GM18858 (cell line): ENCODE measurements at regions not wholly inside any gene's neighbourhood (a gene's known extent, or its start where the extent isn't known, plus 50 kb on each side); places are given as distances from the start of the nearest gene placed in this dataset.

ENCODE experiments used
- ATAC-seq: cut with Tn5 transposase; IDR thresholded peaks from one replicate; pipeline ENCODE4 v1.9.1; 2021; ENCODE audit not compliant: unreplicated experiment

GRCh38 chr16:66289986-66290385 lies 76.5 kb upstream of the CDH5 start:
- ATAC-seq: no peak

- ATAC-seq: no peak
Observed at GRCh38 chr16:66289051-66289680, 77.3 kb upstream of the CDH5 start.

- ATAC-seq: no peak
Observed at GRCh38 chr16:66287926-66288325, 78.6 kb upstream of the CDH5 start.

GRCh38 chr16:66287416-66287815 lies 79.1 kb upstream of the CDH5 start:
- no peak for ATAC-seq

- no peak for ATAC-seq
Observed at GRCh38 chr16:66286527-66286926, 80.0 kb upstream of the CDH5 start.

- ATAC-seq: no peak
Observed at GRCh38 chr16:66278604-66279262, 87.8 kb upstream of the CDH5 start.

GRCh38 chr16:66278111-66278531 lies 88.4 kb upstream of the CDH5 start:
- ATAC-seq: no peak

- ATAC-seq: no peak
Observed at GRCh38 chr16:66277311-66278070, 89.0 kb upstream of the CDH5 start.

GRCh38 chr16:66275775-66276428 lies 90.6 kb upstream of the CDH5 start:
- no peak for ATAC-seq

- ATAC-seq: no peak
Observed at GRCh38 chr16:66274335-66275110, 92.0 kb upstream of the CDH5 start.

GRCh38 chr16:66273644-66274334 lies 92.7 kb upstream of the CDH5 start:
- ATAC-seq: no peak

- ATAC-seq: no peak
Observed at GRCh38 chr16:66273053-66273452, 93.4 kb upstream of the CDH5 start.

GRCh38 chr16:66272461-66272860 lies 94.0 kb upstream of the CDH5 start:
- no peak for ATAC-seq

GRCh38 chr16:66271074-66272060 lies 95.1 kb upstream of the CDH5 start:
- no peak for ATAC-seq

GRCh38 chr16:66270333-66270927 lies 96.1 kb upstream of the CDH5 start:
- no peak for ATAC-seq

- ATAC-seq: no peak
Observed at GRCh38 chr16:66269617-66270332, 96.7 kb upstream of the CDH5 start.

- ATAC-seq: no peak
Observed at GRCh38 chr16:66267292-66268014, 99.0 kb upstream of the CDH5 start.
